ENCODE measurements at regions not wholly inside any gene's neighbourhood (a gene's known extent, or its start where the extent isn't known, plus 50 kb on each side); places are given as distances from the start of the nearest gene placed in this dataset.

DNA sequence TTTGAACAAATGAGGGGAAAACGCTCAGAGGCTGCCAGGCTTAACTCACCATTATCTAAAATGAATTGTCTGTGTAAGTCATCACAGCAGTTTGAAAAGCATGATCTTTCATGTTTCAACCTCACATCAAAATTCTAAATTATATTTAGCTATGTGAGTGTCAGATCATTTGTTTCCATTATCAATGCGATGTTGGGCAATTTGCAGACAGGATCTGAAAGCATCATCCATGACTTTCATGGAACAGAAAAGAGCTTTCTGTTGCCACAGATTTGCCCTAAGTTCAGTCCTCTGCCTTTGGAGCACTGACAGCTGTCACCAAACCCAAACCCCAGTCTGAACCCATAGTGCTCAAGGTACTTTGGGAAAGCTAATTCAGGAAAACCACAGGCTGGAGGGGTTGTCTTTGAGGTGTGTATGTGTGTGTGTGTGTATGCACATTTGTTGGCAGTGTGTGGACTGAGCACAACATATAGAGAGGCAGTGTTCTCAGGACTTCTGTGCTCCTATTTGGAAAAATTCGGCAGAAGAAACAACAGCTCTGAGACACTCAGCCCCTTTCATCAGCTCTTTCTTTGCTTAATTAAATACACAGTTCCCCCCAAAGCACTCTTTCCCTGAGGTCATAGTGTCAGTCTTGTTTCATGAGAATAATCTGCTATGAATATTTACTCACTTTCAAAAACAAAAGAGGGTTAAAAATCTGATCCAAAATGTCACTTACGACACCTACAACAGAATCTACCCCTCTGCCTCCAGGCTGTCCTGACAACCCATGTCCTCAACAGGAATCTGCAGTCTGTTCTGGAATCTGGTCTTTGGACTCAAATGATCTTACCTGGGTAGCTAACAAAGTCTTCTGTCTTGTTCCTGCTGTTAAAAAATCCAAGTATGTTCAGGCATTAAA, 188.5 kb upstream of the KLF14 start:
- TF ChIP-seq, protein P1, sequence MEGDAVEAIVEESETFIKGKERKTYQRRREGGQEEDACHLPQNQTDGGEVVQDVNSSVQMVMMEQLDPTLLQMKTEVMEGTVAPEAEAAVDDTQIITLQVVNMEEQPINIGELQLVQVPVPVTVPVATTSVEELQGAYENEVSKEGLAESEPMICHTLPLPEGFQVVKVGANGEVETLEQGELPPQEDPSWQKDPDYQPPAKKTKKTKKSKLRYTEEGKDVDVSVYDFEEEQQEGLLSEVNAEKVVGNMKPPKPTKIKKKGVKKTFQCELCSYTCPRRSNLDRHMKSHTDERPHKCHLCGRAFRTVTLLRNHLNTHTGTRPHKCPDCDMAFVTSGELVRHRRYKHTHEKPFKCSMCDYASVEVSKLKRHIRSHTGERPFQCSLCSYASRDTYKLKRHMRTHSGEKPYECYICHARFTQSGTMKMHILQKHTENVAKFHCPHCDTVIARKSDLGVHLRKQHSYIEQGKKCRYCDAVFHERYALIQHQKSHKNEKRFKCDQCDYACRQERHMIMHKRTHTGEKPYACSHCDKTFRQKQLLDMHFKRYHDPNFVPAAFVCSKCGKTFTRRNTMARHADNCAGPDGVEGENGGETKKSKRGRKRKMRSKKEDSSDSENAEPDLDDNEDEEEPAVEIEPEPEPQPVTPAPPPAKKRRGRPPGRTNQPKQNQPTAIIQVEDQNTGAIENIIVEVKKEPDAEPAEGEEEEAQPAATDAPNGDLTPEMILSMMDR (tag by site-specific recombination; IDR thresholded peaks at IDR 0.05), result no peak
- no peak for TF ChIP-seq ZNF121 (tag by site-specific recombination; IDR thresholded peaks at IDR 0.05)

All from HEK293 (cell line).